Lower lobe of right lung (tissue), 2 donors: ENCODE measurements at regions not wholly inside any gene's neighbourhood (a gene's known extent, or its start where the extent isn't known, plus 50 kb on each side); places are given as distances from the start of the nearest gene placed in this dataset.
A peak's percentile ranks its signal among the peaks of the same experiment; 100 is the strongest.

ENCODE experiments used
- ATAC-seq, 2 donors: fragments of 200-7000 bp; cut with Tn5 transposase; one replicate each; pipeline ENCODE4 v1.9.1; 2020 to 2022; ENCODE audit warnings: mild to moderate bottlenecking in 2 of 2, moderate library complexity in 2 of 2
- DNase-seq: peaks from one replicate; pipeline ENCODE4 v3.0.0-alpha.2; 2020
- H3K27ac ChIP-seq: fragments of 200-600 bp; one replicate; pipeline ENCODE4 v1.8.0; 2022
- H3K27me3 ChIP-seq: fragments of 200-600 bp; one replicate; pipeline ENCODE4 v1.8.0; 2022; ENCODE audit warnings: low read depth
- H3K36me3 ChIP-seq: fragments of 200-600 bp; one replicate; pipeline ENCODE4 v1.8.0; 2022; ENCODE audit warnings: mild to moderate bottlenecking
- H3K4me1 ChIP-seq: fragments of 200-600 bp; one replicate; pipeline ENCODE4 v1.8.0; 2022
- H3K4me3 ChIP-seq: fragments of 200-600 bp; one replicate; pipeline ENCODE4 v1.8.0; 2022; ENCODE audit warnings: mild to moderate bottlenecking
- H3K9me3 ChIP-seq: fragments of 200-600 bp; one replicate; pipeline ENCODE4 v1.8.0; 2022
- CTCF ChIP-seq: fragments of 200-600 bp; IDR thresholded peaks from one replicate; pipeline ENCODE4 v1.8.0; 2022; ENCODE audit warnings: antibody characterized with exemption, mild to moderate bottlenecking
- intact Hi-C: fragments of 100-400 bp; cut with DNase I; formaldehyde crosslinking; loops from one replicate; pipeline ENCODE4 v1.11.0; 2022
- donor health status: DM: no; HTN: yes; CAD: no; lungs with severe emphysema.

- no peak for DNase-seq
- Histone ChIP-seq H3K36me3 (no peaks in the 10 kb centered on the region), H3K27ac (no peak overlapping the region), H3K9me3 (no peaks in the 10 kb centered on the region), H3K4me1 (peaks cover 5% of the 10 kb centered on the region), H3K27me3 (no peaks in the 10 kb centered on the region), H3K4me3 (no peak overlapping the region)
- intact Hi-C loops, result no loop called here
- no peak for TF ChIP-seq CTCF
- peak in 1 of 2 donors; percentile 16 for ATAC-seq
These were observed 280.2 kb downstream of the SNX13 start for GRCh38 chr7:17660116-17660515.

GRCh38 chr7:17661982-17662585 lies 278.2 kb downstream of the SNX13 start:
- ATAC-seq, result no peak

GRCh38 chr7:17663061-17663675 lies 277.1 kb downstream of the SNX13 start:
- Histone ChIP-seq H3K4me1 (no peaks in the 10 kb centered on the region), H3K4me3 (no peak overlapping the region), H3K36me3 (no peaks in the 10 kb centered on the region), H3K27me3 (no peaks in the 10 kb centered on the region), H3K27ac (no peak overlapping the region), H3K9me3 (no peaks in the 10 kb centered on the region)
- intact Hi-C loops, result no loop called here
- ATAC-seq, result peak; percentile 31 to 32
- no peak for TF ChIP-seq CTCF
- DNase-seq, result no peak

More at GRCh38 chr7:17661982-17662585, 278.2 kb downstream of the SNX13 start:
- Histone ChIP-seq H3K9me3 (no peaks in the 10 kb centered on the region), H3K27ac (no peak overlapping the region), H3K4me1 (no peaks in the 10 kb centered on the region), H3K36me3 (no peaks in the 10 kb centered on the region), H3K27me3 (no peaks in the 10 kb centered on the region), H3K4me3 (no peak overlapping the region)
- no peak for TF ChIP-seq CTCF
- no peak for DNase-seq
- intact Hi-C loops, result no loop called here

- Histone ChIP-seq H3K9me3 (no peaks in the 10 kb centered on the region), H3K4me3 (no peak overlapping the region), H3K27me3 (no peaks in the 10 kb centered on the region), H3K4me1 (no peaks in the 10 kb centered on the region), H3K27ac (no peak overlapping the region), H3K36me3 (no peaks in the 10 kb centered on the region)
- intact Hi-C loops, result no loop called here
- DNase-seq, result no peak
- ATAC-seq, result no peak
- TF ChIP-seq CTCF, result no peak
These were observed 275.3 kb downstream of the SNX13 start for GRCh38 chr7:17665029-17665428.

- Histone ChIP-seq H3K4me1 (no peaks in the 10 kb centered on the region), H3K27me3 (no peaks in the 10 kb centered on the region), H3K4me3 (no peak overlapping the region), H3K9me3 (no peaks in the 10 kb centered on the region), H3K36me3 (no peaks in the 10 kb centered on the region), H3K27ac (no peak overlapping the region)
- ATAC-seq (no peak), DNase-seq (no peak)
- no peak for TF ChIP-seq CTCF
- intact Hi-C loops, result no loop called here
These were observed 272.2 kb downstream of the SNX13 start for GRCh38 chr7:17668122-17668521.
